ENCODE measurements at regions not wholly inside any gene's neighbourhood (a gene's known extent, or its start where the extent isn't known, plus 50 kb on each side); places are given as distances from the start of the nearest gene placed in this dataset.

- Histone ChIP-seq H4K20me1 (ENCODE audit: control insufficient read depth, insufficient read depth) (no peaks in the 10 kb centered on the region; the same call in 1 of the 2 replicates), H3K27me3 (replicated peaks in 1 of 2; ENCODE audit: control insufficient read depth in 2 of 2, insufficient read depth in 2 of 2, low read length in 1 of 2) (no peaks in the 10 kb centered on the region; a peak in 1 of 4 replicates), H2AFZ (ENCODE audit: control insufficient read depth, low read depth, low read length) (no peak overlapping the region), H3K4me2 (ENCODE audit: control insufficient read depth, insufficient read depth) (no peak overlapping the region), H3K36me3 (ENCODE audit: control insufficient read depth in 2 of 2, insufficient read depth in 2 of 2, low read length in 1 of 2) (no peaks in the 10 kb centered on the region), H3K4me1 (ENCODE audit: control insufficient read depth, insufficient read depth, low read length) (no peaks in the 10 kb centered on the region), H3K9me3 (replicated peaks; ENCODE audit: control insufficient read depth, insufficient read depth, low read length) (no peaks in the 10 kb centered on the region; the same call in 2 of the 3 replicates), H3K4me3 (no peak overlapping the region), H3K79me2 (ENCODE audit: control insufficient read depth, insufficient read depth, low read length) (no peaks in the 10 kb centered on the region), H3K27ac (ENCODE audit: control insufficient read depth, insufficient read depth) (no peak overlapping the region), H3K9ac (ENCODE audit: control insufficient read depth, insufficient read depth, low read length) (no peak overlapping the region)
- ChIA-PET CTCF (no interaction called here), SMC1A (ENCODE audit: uncharacterized antibody, unreplicated experiment) (no interaction called here), POLR2A (no interaction called here), RAD21 (ENCODE audit: unreplicated experiment) (no interaction called here)
- FAIRE-seq, result no peak
- DNase-seq (ENCODE audit: low read depth, low spot score), result no peak
- BruUV-seq (replicated peaks), result no TSS peak
- in situ Hi-C loops (cut with MboI), result no loop called here
- WGBS (ENCODE audit: insufficient coverage, insufficient replicate concordance, low lambda C conversion rate, missing lambda C conversion rate), result 63% methylated on average over 5 of the region's 5 CpGs
- intact Hi-C loops (cut with micrococcal nuclease; ENCODE audit: unreplicated experiment), result no loop called here
- ATAC-seq, result no peak
- TF ChIP-seq PAX8 (IDR thresholded peaks at IDR 0.05) (no peak), HDGF (IDR thresholded peaks at IDR 0.05) (no peak), POLR2AphosphoS2 (IDR thresholded peaks at IDR 0.05; ENCODE audit: low read depth, low read length) (no peak), RELA (IDR thresholded peaks at IDR 0.05; ENCODE audit: borderline replicate concordance, partially characterized antibody) (no peak), TAF1 (IDR thresholded peaks at IDR 0.05; ENCODE audit: borderline replicate concordance, low read depth, low read length) (no peak), KLF5 (IDR thresholded peaks at IDR 0.05; ENCODE audit: partially characterized antibody) (no peak), BHLHE40 (IDR thresholded peaks at IDR 0.05; ENCODE audit: borderline replicate concordance in 1 of 2, low read depth in 2 of 2, low read length in 1 of 2) (no peak), NKRF (conservative IDR thresholded peaks at IDR 0.05) (no peak), BCL3 (IDR thresholded peaks at IDR 0.05; ENCODE audit: borderline replicate concordance, insufficient read depth, low read depth, low read length, poor library complexity, severe bottlenecking) (no peak), ZNF687 (IDR thresholded peaks at IDR 0.05) (no peak), PRDM15 (CRISPR knock-in tag; IDR thresholded peaks at IDR 0.05) (no peak), PBX3 (IDR thresholded peaks at IDR 0.05; ENCODE audit: insufficient replicate concordance, low read depth, low read length) (no peak)
Observed at GRCh38 chr13:40178130-40178529, 488.3 kb downstream of the FOXO1 start.
